DLD1 (cell line): ENCODE measurements at regions not wholly inside any gene's neighbourhood (a gene's known extent, or its start where the extent isn't known, plus 50 kb on each side); places are given as distances from the start of the nearest gene placed in this dataset.
"Not testable (repeated sequence)": the region's sequence is repeated elsewhere in the genome, so short reads cannot be mapped to it uniquely, and the experiment has no call there.

Experiments used
- in situ Hi-C: cut with HindIII; loops from 2 replicates; pipeline ENCODE4 v1.10.0; 2017; ENCODE audit warnings: low sequenced_read_pairs

GRCh38 chr2:121142452-121142851 lies 142.6 kb downstream of the TFCP2L1 start:
- in situ Hi-C loops: no loop called here

- in situ Hi-C loops: no loop called here
These were observed 140.9 kb downstream of the TFCP2L1 start for GRCh38 chr2:121144111-121144510.

- in situ Hi-C loops: no loop called here
These were observed 138.4 kb downstream of the TFCP2L1 start for GRCh38 chr2:121146630-121147029.

GRCh38 chr2:121147766-121148165 lies 137.2 kb downstream of the TFCP2L1 start:
- in situ Hi-C loops: no loop called here

DNA sequence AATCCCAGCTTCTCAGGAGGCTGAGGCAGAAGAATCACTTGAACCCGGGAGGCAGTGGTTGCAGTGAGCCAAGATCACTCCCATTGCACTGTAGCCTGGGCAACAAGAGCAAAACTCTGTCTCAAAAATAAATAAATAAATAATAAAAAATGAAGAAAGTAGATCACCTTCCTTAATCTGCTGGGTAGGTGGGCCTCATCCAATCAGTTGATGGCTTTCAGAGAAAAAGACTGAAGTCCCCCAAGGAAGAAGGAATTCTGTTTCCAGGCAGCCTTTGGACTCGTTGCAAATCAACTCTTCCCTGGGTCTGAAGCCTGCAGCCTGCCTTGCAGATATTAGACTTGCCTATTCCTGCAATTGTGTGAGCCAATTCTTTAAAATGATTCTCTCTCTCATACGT lies 136.5 kb downstream of the TFCP2L1 start:
- in situ Hi-C loops: no loop called here

DNA sequence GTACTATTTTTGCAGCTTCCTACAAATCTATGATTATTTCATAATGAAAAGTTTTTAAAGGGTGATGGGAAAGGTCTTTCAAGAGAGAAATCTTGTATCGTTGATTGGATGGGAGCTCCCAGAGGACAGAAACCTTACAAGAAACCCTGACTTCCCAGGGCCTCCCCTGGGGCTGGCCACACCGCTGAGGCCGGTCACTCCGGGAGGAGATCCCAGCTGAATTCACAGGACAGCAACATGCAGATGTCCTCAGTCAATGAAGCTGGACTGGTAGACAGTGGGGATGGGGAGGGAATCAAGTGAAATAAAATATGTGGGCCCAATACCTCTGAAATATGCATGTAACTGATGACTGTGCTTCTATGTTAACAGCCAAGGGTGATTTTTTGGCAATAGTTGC lies 135.6 kb downstream of the TFCP2L1 start:
- in situ Hi-C loops: no loop called here

GRCh38 chr2:121150126-121150525 lies 134.9 kb downstream of the TFCP2L1 start:
- in situ Hi-C loops: no loop called here

DNA sequence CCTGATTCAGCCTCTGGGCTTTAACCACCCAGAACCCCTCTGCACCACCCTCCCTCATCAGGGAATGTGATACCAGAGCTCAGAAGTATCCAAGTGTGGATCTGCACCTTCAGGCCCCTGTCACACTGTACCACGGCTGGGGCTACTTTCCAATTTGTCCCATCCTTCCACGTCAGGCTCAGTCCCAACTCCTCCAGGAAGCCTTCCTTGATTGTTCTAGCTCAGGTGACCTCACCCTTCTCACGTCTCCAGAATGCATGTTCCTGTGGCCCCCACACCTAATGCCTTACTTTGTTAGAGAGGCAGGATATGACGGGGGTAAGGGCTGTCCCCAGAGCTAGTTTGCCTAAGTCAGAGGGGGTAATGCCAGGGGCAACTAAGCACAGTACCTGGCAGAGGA lies 134.3 kb downstream of the TFCP2L1 start:
- in situ Hi-C loops: no loop called here

DNA sequence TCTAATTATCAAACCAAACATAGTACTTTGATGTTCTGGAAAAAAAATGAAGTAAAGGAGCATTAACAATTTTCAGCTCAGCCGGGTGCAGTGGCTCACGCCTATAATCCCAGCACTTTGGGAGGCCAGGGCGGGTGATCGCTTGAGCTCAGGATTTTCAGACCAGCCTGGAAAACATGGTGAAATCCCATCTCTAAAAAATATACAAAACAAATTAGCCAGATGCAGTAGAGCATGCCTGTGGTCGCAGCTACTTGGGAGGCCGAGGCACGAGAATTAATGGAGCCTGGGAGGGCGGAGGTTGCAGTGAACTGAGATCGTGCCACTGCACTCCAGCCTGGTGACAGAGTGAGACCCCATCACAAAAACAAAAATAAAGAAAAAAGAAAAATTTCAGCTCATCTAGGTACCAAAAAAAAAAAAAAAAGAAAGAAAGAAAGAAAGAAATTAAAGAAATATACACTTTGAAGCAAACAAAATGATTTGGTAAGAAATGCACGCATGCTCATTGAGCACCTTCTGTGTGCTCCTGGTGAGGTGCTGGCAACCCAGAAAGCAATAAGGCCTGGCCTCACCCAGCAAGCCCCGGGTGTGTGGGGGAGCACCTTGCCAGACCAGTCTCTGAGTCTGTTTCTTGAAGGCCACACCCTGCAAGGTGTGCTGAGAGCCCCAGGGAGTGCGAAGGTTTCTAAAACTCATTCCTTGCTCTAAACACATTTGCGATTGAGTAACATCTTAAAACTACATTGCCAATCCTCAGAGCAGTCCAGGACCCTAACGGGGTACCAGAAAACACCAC lies 133.5 kb downstream of the TFCP2L1 start:
- in situ Hi-C loops: no loop called here

- in situ Hi-C loops: no loop called here
These were observed 132.1 kb downstream of the TFCP2L1 start for GRCh38 chr2:121152861-121153260.

DNA sequence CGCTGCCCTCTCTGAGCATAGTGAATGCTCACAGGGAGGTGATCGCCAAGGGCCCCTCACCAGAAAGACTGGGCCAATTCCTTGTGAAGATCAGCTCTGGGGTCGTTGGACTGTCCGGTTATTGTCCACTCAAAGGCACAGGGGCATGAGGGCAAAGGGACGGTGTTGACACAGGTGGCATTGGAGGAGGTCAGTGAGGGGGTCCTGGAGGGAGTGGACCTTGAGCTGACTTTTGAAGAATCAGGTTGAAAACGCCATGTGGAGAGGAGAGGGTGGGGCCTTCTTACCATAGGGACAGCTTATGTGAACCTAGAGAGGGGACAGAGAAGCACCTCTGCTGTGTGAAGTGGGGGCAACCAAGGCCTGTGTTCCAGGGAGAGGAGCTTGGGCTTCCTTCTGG lies 131.5 kb downstream of the TFCP2L1 start:
- in situ Hi-C loops: no loop called here

DNA sequence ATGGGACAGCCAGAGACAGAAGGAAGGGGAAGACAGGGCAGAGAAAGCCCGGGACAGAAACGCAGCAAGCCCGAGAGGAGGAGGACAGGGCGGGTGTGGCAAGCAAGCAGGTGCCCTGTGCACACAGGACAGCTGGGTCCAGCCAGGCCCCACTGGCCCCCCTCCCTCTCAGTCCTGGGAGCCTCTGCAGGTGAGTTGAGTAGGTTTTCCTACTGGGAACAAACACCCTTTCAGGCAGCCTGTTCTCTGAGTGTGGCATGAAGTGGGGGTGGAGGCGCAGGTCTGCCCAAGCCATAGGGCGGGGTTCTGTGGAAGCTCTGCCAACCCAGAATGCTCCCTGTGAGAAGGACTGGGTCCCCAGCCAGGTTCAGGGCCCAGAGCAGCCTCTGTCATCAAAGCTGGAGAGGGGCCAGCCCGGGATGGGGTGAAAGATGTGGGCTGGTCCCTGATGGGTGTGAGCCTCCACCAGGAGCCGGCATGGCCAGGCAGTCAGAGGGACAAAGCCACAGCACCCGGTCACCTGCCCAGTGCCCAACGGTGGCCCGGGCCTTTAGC lies 129.4 kb downstream of the TFCP2L1 start:
- in situ Hi-C loops: no loop called here

- in situ Hi-C loops: not testable (repeated sequence)
These were observed 127.5 kb downstream of the TFCP2L1 start for GRCh38 chr2:121157481-121157880.

DNA sequence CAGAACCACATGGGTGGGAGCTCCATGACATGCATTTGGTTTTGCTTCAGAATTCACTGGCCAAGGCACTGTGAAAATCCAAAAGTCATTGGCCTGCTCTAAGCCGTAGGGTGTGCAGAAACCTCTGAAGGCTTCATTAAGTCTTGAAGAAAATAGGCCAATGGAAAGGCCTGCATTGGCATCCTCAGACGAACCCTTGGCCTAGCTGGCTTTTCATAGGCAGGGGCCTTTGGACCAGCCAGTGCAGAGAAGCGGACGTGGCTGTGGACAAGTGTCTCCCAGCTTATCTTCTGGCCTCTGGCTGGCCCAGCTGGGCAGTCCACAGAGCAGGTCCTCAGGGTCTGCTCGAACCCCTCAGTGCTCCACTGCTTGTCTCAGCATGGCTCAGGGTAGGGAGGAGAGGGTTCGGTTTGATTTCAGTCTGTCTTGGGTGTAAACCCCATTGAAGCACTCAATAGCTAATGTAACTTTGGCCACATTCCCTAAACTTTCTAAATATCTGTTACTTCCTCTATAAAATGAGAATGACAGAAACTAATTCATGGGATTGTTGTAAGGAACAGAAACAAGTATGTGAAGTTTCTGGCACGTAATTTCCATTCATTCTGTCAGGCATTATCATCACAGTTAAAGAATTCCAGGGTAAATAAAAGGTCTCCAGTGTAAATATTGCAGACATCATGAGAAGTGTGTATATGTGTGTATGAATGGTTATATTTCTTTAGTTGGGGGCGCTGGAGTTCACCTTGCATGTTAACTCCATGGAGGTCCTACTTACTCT lies 125.5 kb downstream of the TFCP2L1 start:
- in situ Hi-C loops: no loop called here

GRCh38 chr2:121160366-121160765 lies 124.6 kb downstream of the TFCP2L1 start:
- in situ Hi-C loops: no loop called here

- in situ Hi-C loops: no loop called here
These were observed 123.7 kb downstream of the TFCP2L1 start for GRCh38 chr2:121161272-121161671.

DNA sequence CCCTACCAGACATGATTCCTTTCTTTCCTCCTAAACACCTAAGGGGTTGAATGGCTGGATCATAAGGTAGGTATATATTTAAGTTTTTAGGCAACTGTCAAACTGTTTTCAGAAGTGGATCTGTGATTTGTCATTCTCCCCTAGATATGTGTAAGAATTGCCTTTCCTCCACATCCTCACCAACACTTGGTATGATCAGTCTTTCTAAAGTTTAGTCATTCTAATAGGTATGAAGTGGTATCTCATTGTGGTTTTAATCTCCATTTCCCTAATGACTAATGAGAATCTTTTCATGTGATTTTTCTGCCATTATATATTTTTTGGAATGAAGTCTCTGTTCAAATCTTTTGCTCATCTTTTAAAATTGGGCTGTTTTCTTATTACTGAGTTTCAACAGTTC lies 122.1 kb downstream of the TFCP2L1 start:
- in situ Hi-C loops: no loop called here

DNA sequence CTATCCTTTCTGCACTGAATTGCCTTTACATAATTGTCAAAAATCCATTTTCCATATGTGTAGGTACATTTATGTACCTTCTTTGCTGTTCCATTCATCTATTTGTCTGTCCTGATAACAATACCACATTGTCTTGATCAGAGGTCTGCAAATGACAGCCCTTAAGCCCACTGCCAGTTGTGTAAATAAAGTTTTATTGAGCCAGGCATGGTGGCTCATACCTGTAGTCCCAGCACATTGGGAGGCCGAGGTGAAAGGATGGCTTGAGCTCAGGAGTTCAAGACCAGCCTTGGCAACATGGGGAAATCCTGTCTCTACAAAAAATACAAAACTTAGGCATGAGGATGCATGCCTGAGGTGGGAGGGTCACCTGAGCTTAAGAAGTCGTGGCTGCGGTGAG lies 121.0 kb downstream of the TFCP2L1 start:
- in situ Hi-C loops: no loop called here

- in situ Hi-C loops: no loop called here
These were observed 119.9 kb downstream of the TFCP2L1 start for GRCh38 chr2:121165038-121165542.
